HK-2 (cell line): ENCODE measurements at regions not wholly inside any gene's neighbourhood (a gene's known extent, or its start where the extent isn't known, plus 50 kb on each side); places are given as distances from the start of the nearest gene placed in this dataset.
"Not testable (repeated sequence)": the region's sequence is repeated elsewhere in the genome, so short reads cannot be mapped to it uniquely, and the experiment has no call there.

Experiments used
- DNase-seq: peaks from one replicate; pipeline ENCODE4 v3.0.0-alpha.2; 2018; ENCODE audit not compliant: unreplicated experiment

GRCh38 chr6:84353459-84354423 lies 126.3 kb upstream of the CEP162 start:
- DNase-seq, result no peak

GRCh38 chr6:84350397-84350796 lies 123.0 kb upstream of the CEP162 start:
- DNase-seq, result no peak

- DNase-seq, result no peak
These were observed 122.1 kb upstream of the CEP162 start for GRCh38 chr6:84349542-84349941.

GRCh38 chr6:84348801-84349200 lies 121.4 kb upstream of the CEP162 start:
- no peak for DNase-seq

- DNase-seq, result no peak
These were observed 118.9 kb upstream of the CEP162 start for GRCh38 chr6:84346372-84346771.

- no peak for DNase-seq
These were observed 116.6 kb upstream of the CEP162 start for GRCh38 chr6:84344005-84344404.

- no peak for DNase-seq
These were observed 113.0 kb upstream of the CEP162 start for GRCh38 chr6:84340422-84340821.

- no peak for DNase-seq
These were observed 106.4 kb upstream of the CEP162 start for GRCh38 chr6:84333842-84334241.

GRCh38 chr6:84332139-84333034 lies 104.9 kb upstream of the CEP162 start:
- no peak for DNase-seq

GRCh38 chr6:84330325-84330724 lies 102.9 kb upstream of the CEP162 start:
- DNase-seq, result no peak

GRCh38 chr6:84329516-84329915 lies 102.1 kb upstream of the CEP162 start:
- no peak for DNase-seq

- no peak for DNase-seq
These were observed 101.6 kb upstream of the CEP162 start for GRCh38 chr6:84329077-84329476.

- no peak for DNase-seq
These were observed 90.0 kb upstream of the CEP162 start for GRCh38 chr6:84317463-84317862.

GRCh38 chr6:84314377-84314898 lies 87.0 kb upstream of the CEP162 start:
- no peak for DNase-seq

- DNase-seq, result no peak
These were observed 81.9 kb upstream of the CEP162 start for GRCh38 chr6:84309336-84309735.

- DNase-seq, result no peak
These were observed 77.4 kb upstream of the CEP162 start for GRCh38 chr6:84304881-84305280.

- not testable (repeated sequence) for DNase-seq
These were observed 63.6 kb upstream of the CEP162 start for GRCh38 chr6:84291033-84291432.

- no peak for DNase-seq
These were observed 57.1 kb upstream of the CEP162 start for GRCh38 chr6:84284428-84285049.

- DNase-seq, result no peak
These were observed 55.1 kb upstream of the CEP162 start for GRCh38 chr6:84282550-84282949.

- no peak for DNase-seq
These were observed 53.2 kb upstream of the CEP162 start for GRCh38 chr6:84280639-84281038.

- no peak for DNase-seq
These were observed 52.6 kb upstream of the CEP162 start for GRCh38 chr6:84280030-84280429.
